ENCODE measurements at regions not wholly inside any gene's neighbourhood (a gene's known extent, or its start where the extent isn't known, plus 50 kb on each side); places are given as distances from the start of the nearest gene placed in this dataset.

DNA sequence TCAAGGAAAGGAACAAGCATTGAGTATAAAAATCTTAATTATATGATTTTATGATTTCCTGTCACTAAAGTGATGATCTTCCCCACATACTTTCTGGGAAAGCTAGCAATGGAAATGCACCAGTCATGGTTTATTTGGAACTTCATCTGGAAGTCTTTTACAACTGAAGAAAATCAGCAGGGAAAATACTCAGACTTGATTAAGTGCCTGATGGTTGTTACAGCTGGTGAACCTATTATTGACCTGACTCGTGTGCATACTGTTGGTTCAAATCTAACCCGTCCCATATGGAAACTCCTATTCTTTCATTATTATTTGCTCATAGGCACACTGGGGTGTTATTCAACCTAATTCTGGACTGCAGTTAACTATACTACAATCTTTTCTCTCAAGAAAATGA lies 701.8 kb upstream of the CCDC54 start:
- FAIRE-seq = no peak

DNA sequence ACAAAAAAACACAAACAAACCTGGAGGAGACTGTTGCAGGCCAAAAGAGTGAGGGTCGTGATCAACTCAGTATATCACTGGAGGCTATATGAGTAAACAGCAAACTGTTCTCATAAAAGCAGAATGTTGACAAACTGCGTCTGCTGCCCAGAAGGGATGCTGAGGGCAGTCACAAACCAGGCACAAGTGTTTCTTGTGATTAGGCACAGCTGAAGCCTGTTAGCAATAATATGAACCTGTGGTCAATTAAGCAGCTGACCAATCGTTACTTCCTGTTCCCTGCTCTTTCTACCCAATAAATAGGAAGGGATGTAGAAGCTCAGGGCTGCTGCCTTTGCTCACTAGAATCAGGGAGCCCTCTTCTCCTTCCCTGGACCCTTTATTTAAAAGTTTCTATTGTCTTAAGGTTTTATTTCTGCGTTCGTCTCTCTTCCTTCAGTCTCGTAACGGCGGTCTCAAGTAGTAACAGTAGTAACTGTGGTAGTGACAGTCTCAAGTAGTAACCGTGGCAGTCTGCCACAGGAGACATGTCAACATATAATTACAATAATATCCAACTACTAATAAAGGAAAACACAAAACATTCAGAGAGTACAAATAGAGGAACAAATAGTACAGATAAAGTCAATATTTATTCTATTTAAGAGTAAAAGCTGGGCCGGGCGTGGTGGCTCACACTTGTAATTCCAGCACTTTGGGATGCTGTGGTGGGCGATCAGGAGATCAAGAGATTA lies 698.4 kb upstream of the CCDC54 start:
- FAIRE-seq = no peak
- DNase-seq (ENCODE audit: low spot score) = no peak

More for the DNA sequence above, 701.8 kb upstream of the CCDC54 start:
- DNase-seq (ENCODE audit: low spot score) = no peak

DNA sequence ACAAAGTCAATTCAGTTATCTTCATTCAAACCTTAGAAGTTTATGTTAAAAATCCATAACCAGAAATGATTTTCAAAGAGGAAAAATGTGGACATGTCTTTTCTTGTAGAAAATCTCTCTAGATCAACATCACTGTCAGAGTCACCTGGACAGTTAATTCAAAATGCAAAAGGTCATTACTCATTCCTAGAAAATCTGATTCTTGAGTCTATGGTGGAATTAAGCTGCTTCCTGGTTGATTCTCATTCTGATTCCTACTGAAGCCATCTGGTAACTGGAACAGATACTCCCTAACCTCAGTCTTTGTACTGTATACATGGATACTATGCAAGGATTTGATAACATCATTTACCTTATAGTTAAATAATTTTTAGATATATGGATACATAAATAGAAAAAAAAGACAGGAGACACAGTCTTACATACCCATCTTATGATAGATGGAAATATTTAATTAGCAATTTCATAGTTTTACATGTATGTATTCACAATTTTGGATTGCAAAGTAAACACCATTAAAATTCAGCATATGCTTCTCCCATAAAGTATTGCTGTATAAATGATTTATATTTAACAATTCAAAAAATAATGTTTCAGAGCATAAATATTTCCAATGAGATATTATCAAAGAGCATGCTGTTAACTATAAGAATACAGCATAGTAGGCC lies 693.2 kb upstream of the CCDC54 start:
- DNase-seq (ENCODE audit: low spot score) (no peak), FAIRE-seq (no peak)

DNA sequence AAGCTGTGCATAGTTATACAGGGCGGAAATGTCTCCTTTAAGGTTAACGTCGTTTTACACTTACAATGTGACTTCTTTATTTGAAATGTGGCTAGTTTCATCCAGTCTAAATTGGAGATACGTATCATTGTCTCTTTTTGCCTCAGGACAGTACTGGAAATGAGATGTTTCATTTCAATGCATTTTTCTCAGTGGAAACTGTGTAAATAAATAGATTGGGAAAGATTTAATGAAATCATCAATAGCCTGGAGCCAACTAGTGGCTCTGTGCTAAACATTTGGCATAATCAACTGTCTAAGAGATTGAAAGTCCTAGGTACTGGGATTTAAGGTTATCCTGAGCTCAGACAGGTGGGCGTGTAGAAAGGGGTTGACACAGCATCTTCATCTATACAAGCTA lies 691.5 kb upstream of the CCDC54 start:
- FAIRE-seq (no peak), DNase-seq (ENCODE audit: low spot score) (no peak)

DNA sequence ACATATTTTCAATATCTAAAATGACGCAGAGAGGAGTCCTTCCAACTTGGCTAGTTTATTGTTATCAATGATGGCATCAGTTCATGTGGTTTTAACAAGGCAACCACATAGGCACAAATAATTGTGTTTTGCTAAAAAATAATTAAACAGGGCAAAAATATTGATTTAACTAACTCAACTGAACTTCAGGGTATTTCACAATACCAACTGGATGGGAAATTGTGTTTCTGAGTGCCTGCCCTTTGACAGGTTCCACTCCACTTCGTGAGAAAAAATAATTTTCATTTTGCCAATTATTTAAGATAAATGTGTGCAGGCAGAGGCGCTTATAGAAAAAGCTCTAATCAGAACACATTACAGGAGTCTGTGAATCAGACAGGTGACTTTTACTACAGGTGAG lies 689.3 kb upstream of the CCDC54 start:
- DNase-seq (ENCODE audit: low spot score) (no peak), FAIRE-seq (no peak)

DNA sequence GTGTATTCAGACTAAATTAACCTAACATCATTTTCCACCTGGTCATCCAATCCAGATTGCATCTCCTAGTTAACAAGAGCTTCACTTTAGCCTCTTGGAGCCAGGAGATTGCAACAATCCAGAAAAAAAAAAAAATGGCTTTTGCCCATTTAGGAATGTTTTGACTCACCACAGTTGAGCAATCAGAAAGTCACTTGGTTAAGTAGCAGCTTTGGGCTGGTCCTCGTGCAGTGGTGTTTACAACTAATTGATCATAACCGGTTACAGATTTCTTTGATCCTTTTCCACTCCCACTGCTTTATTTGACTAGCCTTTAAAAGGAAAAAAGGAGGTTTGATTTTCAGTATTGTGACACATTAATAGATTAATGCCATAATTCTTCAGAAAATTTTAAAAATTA lies 688.8 kb upstream of the CCDC54 start:
- DNase-seq (ENCODE audit: low spot score) (peak; percentile 60), FAIRE-seq (no peak)

DNA sequence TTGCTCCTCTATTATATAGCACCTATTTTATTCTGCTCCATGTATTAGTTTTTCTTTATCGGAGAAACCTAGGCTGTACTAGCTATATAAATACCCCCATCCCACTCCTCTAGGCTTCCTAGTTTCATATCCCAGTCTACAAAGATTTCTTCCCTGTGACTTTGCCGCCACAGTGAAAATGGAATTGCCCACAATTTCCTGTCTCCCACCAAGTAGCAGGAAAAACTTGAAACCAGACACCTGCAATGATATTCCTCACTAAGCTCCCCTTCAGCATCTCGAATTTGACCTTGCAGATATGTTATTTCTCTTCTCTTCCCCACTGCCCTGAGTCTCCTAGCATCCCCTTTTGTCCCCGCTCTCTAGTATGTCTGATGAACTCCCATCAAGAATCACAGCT lies 685.8 kb upstream of the CCDC54 start:
- no peak for DNase-seq (ENCODE audit: low spot score)
- FAIRE-seq = no peak

DNA sequence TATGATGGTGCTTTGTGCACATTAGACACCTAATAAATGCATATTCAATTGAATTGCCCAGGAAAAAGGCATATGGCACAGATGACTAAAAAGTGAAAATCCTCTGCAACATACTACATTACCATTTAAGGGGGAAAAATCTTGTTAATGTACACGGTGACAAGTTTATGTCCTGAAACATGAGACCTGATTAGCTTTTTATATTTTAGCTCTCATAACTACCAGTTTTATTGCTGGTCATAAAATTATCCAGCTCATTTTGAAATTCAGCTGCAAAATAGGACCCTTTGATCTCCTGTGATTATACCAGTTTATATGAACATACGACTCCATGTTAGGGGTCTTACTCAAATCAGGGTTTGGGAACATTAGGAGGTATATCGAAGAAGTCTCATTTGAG lies 684.6 kb upstream of the CCDC54 start:
- DNase-seq (ENCODE audit: low spot score) (no peak), FAIRE-seq (no peak)

DNA sequence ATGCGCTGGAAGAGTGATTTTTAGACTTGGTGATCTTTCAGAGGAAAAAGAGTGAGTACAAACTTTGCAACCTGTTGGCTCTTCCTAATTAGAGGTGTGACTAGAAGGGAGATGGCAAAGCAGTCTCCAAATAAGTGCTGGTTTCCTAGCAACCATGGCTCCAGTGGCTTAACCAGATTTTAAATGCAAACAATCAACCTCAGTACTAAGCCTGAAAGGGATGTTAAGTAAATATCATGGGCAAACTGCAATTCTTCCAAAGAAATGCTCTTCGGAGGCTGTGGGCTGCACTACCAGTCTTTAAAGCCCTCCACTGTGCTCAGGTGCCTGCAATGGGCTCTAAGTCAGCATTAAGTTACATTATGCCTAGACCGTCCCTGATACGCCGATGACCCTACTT lies 678.1 kb upstream of the CCDC54 start:
- no peak for FAIRE-seq

DNA sequence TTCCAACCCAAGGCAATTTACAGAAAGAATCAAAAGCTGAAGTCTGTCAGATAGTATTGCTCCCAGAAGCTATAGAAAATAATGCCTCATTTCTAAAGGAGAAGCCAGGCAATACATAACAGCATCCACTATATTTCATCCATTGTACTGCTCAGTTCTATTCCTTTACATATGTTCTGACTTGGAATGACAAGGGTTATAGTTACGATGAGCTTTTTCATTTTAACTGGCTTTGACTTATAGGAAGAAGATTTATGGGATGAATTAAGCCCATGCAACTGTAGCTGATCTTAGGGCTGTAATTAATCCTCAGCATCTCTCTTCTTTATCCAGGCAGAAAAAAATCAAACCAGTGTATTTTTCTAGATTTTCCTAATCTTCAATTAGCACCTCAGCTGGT lies 676.3 kb upstream of the CCDC54 start:
- FAIRE-seq = no peak
- no peak for DNase-seq (ENCODE audit: low spot score)

More for the DNA sequence above, 678.1 kb upstream of the CCDC54 start:
- no peak for DNase-seq (ENCODE audit: low spot score)

DNA sequence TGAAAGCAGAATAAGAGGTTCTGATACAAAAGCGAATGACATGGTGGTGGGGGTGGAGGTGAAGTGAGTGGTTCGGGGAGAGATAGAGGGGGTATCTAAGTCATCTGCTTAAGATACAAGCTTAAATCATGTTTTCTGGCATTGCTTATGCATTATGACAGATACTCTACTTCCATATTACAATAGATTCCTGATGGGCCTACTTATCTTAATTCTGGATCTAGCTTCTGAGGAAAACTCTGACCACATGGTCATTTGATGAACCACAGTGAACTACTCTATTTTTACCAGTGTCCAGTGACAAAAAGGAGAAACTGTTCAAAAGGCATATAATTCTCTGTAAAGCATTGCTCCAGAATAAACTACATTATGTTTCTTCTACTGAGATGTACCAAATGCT lies 673.7 kb upstream of the CCDC54 start:
- FAIRE-seq (no peak), DNase-seq (ENCODE audit: low spot score) (no peak)

DNA sequence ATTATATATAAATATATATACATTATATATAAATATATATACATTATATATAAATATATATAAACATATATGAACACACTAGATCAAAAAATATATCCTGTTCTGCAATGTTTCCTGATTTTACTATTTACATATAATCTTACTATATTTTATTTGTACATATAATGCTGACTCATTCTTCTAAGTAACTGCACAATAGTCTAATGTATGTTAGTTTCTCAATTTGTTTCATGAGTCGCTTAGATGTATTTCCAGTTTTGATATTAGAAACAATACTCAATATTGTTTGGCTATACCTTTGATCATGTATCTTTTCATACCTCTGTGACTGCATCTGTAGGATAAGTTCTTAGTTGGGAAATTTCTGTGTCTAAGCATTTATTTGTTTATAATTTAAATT lies 669.9 kb upstream of the CCDC54 start:
- FAIRE-seq = no peak
- no peak for DNase-seq (ENCODE audit: low spot score)

DNA sequence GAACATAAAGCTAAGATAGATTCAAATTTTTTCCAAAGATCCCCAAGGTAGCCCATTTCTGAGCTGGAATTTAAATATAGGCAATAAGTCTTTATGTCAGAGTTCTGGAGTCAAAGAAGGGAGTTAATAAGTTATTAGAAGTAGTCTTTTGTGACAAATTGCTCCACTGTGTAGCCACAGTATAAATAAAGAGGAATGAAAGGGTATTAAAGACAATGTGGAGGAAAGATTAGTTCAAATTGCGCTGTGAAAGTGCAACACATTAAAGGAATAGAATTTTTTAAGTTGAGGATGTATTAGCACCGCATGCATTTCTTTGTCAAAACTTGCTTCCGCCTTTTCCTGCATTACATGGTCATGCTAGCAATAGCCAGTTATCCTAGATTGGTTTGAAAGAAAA lies 666.6 kb upstream of the CCDC54 start:
- DNase-seq (ENCODE audit: low spot score) (no peak), FAIRE-seq (no peak)

DNA sequence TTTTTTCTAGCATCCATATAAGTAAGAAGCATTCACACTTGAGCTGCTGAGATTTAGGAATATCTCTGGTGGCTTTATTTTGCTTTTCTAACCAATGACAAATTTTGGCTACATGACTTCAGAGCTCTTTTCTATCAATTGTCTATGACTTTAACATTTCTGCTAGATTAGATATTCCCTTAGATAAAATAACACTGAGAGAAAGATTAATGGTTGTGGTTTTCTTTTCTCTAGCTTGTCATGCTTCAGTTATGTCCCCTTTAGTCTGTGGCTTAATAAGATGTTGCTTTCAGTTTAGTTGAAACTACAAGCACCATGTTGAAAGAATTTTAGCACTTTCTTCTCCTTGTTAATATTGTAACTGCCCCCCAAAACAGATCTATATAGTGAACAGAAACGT lies 665.6 kb upstream of the CCDC54 start:
- FAIRE-seq (no peak), DNase-seq (ENCODE audit: low spot score) (no peak)

DNA sequence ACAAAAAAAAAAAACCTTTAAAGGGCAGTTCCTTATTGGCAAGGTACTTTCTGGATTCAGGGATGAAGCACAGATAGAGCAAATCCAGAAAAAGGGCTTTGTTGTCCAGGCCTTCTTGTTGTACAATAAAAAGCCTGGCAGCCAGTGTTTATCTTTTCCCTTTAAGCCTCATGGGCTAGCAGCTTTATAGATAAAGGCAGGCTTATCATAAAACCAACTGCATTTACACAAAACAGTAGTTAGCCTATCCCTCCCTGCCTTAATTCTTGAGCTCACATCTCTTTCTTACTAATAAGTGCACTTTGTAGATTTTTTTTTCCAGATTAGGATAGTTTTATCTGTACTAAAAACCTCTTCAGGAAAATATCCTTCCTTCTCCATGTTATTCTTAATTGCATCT lies 662.8 kb upstream of the CCDC54 start:
- FAIRE-seq = no peak
- DNase-seq (ENCODE audit: low spot score) = no peak

DNA sequence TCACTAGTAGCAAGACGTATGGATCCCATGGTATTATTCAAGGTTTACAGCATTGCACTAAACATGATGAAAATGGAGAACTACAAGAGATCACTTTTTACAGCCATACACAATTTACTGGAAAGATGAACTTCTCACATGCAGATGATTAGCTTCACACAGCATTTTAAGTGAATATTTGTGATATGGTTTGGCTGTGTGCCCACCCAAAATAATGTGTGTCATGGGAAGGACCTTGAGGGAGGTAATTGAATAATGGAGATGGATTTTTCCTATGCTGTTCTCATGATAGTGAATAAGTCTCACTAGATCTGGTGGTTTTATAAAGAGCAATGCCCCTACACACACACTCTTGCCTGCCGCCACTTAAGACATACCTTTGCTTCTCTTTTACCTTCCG lies 662.0 kb upstream of the CCDC54 start:
- DNase-seq (ENCODE audit: low spot score) (no peak), FAIRE-seq (peak; percentile 56)

DNA sequence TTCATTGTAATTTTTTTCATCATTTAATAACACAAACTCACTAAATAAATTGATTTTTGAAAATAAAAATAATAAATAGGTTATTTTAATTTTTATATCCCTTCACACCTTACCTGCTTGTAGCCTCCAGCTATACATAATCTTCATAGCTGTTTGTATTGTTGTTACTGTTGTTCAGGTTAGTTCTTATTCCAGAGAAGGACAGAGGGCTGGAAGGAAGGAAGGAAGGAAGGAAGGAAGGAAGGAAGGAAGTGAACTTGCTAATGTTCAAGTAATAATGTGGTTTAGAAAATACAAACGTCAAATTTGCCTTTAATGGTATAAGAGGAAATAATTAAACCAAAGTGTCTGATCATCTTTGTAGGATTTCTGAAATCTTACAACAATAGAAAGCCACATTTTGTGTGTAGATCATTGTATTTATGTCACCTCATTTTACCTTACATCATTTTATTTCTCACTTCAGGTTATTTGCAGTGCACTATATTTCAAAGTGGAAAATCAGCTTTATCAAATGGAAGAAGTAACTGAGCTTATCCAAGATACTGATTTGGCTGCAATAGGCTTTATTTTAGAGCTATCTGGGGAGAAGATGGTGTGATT lies 660.0 kb upstream of the CCDC54 start:
- FAIRE-seq = no peak
- no peak for DNase-seq (ENCODE audit: low spot score)

DNA sequence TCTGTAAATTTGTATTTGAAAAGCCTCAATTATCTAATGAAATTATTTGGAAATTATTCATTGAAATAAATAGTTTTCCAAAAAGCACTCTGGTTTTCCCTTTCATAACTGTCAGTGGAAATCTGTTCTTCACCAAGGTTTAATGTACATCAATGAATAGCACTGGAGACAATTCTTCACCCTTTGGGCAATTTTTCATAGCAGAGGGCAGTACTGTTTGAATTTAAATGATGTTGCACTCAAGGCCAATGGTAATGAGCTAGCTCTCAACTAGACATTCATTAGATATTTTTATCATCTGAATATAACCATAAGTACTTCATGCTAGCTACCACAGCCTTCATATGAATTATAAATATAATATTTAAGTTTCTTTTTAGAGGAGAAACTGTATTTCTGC lies 658.2 kb upstream of the CCDC54 start:
- FAIRE-seq (no peak), DNase-seq (ENCODE audit: low spot score) (no peak)

DNA sequence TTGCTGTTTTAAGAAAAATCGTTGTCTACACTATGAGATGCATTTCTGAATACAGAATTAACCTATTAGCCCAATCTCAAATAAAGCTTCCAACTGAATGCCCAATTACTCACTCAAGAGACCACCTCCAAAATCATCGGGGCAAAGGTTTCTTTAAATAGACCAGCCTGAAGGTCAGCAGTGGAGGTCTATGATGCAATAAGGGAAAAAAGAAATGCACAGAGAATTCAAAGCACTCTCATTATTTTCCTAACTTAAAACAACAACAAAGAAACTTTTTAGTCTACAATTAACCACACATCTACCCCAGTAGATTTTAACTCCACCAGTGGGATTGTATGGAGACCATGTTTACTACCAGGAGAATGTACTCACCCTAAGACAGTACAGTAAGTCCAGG lies 657.7 kb upstream of the CCDC54 start:
- FAIRE-seq (no peak), DNase-seq (ENCODE audit: low spot score) (no peak)

DNA sequence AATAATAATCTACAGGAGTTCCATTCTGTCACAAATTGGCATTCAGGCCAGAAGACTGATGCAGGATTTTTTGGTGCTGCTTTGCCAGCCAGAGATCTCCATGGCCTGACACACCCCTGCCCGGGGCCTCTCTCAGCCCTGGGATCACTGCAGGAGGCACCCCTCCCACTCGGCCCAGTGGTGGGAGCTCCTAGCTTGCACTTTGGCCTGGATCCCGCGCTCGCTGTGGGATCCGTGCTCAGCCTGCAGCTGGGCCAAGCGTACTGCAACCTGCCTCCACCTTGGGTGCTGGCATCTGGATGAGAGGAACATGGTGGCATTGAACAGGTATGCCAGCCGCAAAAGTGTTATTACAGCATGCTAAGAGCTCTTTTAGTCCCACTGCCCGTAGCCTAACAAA lies 656.7 kb upstream of the CCDC54 start:
- FAIRE-seq (no peak), DNase-seq (ENCODE audit: low spot score) (no peak)

DNA sequence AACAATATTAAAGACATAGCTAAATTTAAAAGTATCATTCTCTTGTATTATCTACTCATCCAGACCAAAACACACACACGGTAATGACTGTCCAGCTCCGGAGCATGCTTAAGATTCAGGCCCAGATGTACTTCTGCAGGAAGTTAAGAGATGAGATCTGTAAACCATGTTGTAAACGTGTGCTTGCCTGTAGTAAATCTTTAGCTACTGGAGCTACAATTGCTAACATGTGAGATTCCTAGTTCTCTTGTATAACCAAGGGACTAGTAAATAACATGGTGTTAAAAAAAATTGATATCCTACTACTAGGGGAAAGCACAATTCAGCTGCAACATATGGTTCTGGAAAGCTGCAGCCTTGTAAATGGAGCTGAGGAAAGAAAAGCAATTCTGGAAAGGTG lies 651.7 kb upstream of the CCDC54 start:
- no peak for DNase-seq (ENCODE audit: low spot score)
- FAIRE-seq = no peak

DNA sequence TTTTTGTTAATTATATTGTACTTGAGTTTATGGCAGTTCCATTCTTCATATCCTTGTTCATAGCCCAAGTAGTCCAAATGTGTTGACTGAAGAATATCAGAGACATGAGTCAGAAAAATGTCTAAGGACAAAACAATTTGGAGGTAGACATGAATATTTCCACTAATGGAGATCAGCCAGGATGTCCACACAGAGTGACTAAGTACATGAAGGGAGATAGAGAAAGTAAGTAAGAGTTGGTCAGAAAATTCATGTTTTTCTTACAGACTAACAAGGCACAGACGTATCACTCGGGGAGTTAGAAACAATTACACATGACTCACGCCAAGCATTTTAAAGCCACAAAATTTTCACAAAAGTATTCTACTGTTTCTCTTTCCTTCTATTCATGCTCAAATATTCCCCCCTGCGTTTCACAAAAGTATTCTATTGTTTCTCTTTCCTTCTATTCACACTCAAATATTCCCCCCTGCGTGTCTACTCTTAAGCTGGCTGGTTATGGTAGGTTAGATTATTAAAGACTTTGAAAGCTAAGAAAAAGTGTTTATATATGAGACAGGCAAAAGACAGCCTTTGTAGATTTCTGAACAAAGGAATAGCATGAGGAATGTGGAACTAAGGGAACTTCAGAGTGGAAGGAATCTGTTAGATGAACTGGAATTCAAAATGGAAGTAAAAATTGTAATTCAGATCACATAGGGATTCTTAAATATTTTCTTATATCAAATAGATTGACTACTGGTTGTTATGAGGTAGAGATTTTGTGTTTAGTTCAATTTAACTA lies 648.7 kb upstream of the CCDC54 start:
- DNase-seq (ENCODE audit: low spot score) (peak; percentile 53), FAIRE-seq (peak; percentile 40)

All from urothelium cell line (cell line).